IMR-90 (cell line): ENCODE measurements at regions not wholly inside any gene's neighbourhood (a gene's known extent, or its start where the extent isn't known, plus 50 kb on each side); places are given as distances from the start of the nearest gene placed in this dataset.

ENCODE experiments used
- CEBPB ChIP-seq: IDR thresholded peaks from 2 replicates; pipeline ENCODE4 v1.6.1; 2012; ENCODE audit warnings: low read depth, low read length, improper control_type of control experiment
- CTCF ChIP-seq: conservative IDR thresholded peaks from 2 replicates; pipeline ENCODE4 v1.5.1; 2012; ENCODE audit warnings: mild to moderate bottlenecking, low read depth, low read length, improper control_type of control experiment
- MAFK ChIP-seq: IDR thresholded peaks from 2 replicates; pipeline ENCODE4 v1.6.1; 2012; ENCODE audit warnings: low read depth, low read length, improper control_type of control experiment
- MAZ ChIP-seq: IDR thresholded peaks from 2 replicates; pipeline ENCODE4 v1.6.1; 2012; ENCODE audit warnings: low read depth, mild to moderate bottlenecking, low read length, improper control_type of control experiment, moderate library complexity, borderline replicate concordance
- POLR2A ChIP-seq: IDR thresholded peaks from 2 replicates; pipeline ENCODE4 v1.6.1; 2012; ENCODE audit warnings: mild to moderate bottlenecking, low read depth, low read length
- RAD21 ChIP-seq: IDR thresholded peaks from 2 replicates; pipeline ENCODE4 v1.6.1; 2012; ENCODE audit warnings: low read length, improper control_type of control experiment
- SMC3 ChIP-seq: fragments of 150-350 bp; IDR thresholded peaks from 2 replicates; pipeline ENCODE4 v1.6.1; 2016; ENCODE audit warnings: low read depth, mild to moderate bottlenecking, antibody characterized with exemption, low read length, moderate library complexity
- USF2 ChIP-seq: fragments of 150-350 bp; IDR thresholded peaks from 2 replicates; pipeline ENCODE4 v1.6.1; 2017; ENCODE audit warnings: mild to moderate bottlenecking, antibody characterized with exemption, low read length, low read depth

- TF ChIP-seq POLR2A (no peak), CEBPB (no peak), CTCF (no peak), MAFK (0 out of 2 replicates have a peak, but pooled peaks have one; percentile 14), SMC3 (no peak), MAZ (no peak), RAD21 (no peak), USF2 (no peak)
Measured at GRCh38 chr16:9516444-9516843, 425.0 kb downstream of the HAPSTR1 start.
